HEK293T (cell line): ENCODE measurements at regions not wholly inside any gene's neighbourhood (a gene's known extent, or its start where the extent isn't known, plus 50 kb on each side); places are given as distances from the start of the nearest gene placed in this dataset.

ENCODE experiments used
- ARNT ChIP-seq: fragments of 450-650 bp; IDR thresholded peaks from 2 replicates; pipeline ENCODE4 v1.6.1; 2017; ENCODE audit warnings: mild to moderate bottlenecking
- BHLHE40 ChIP-seq: fragments of 450-650 bp; IDR thresholded peaks from 2 replicates; pipeline ENCODE4 v1.6.1; 2016; ENCODE audit warnings: mild to moderate bottlenecking, moderate library complexity, borderline replicate concordance
- ELF4 ChIP-seq: fragments of 450-650 bp; IDR thresholded peaks from 2 replicates; pipeline ENCODE4 v1.6.1; 2017; ENCODE audit warnings: antibody characterized with exemption
- FOXA1 ChIP-seq: fragments of 450-650 bp; IDR thresholded peaks from 2 replicates; pipeline ENCODE4 v1.6.1; 2016; ENCODE audit warnings: mild to moderate bottlenecking
- FOXK2 ChIP-seq: fragments of 450-650 bp; IDR thresholded peaks from 2 replicates; pipeline ENCODE4 v1.6.1; 2016; ENCODE audit warnings: mild to moderate bottlenecking
- FOXM1 ChIP-seq: fragments of 450-650 bp; IDR thresholded peaks from 2 replicates; pipeline ENCODE4 v1.6.1; 2017; ENCODE audit warnings: mild to moderate bottlenecking, borderline replicate concordance
- L3MBTL2 ChIP-seq: fragments of 450-650 bp; conservative IDR thresholded peaks from 2 replicates; pipeline ENCODE4 v1.6.1; 2016; ENCODE audit warnings: mild to moderate bottlenecking
- LEF1 ChIP-seq: fragments of 450-650 bp; IDR thresholded peaks from 2 replicates; pipeline ENCODE4 v1.6.1; 2017; ENCODE audit warnings: mild to moderate bottlenecking, borderline replicate concordance
- NFRKB ChIP-seq: fragments of 450-650 bp; IDR thresholded peaks from 2 replicates; pipeline ENCODE4 v1.6.1; 2016; ENCODE audit warnings: mild to moderate bottlenecking, moderate library complexity
- PKNOX1 ChIP-seq: fragments of 450-650 bp; IDR thresholded peaks from 2 replicates; pipeline ENCODE4 v1.6.1; 2016
- SP1 ChIP-seq: fragments of 450-650 bp; IDR thresholded peaks from 2 replicates; pipeline ENCODE4 v1.6.1; 2017
- SUZ12 ChIP-seq: fragments of 450-650 bp; IDR thresholded peaks from 2 replicates; pipeline ENCODE4 v1.6.1; 2016; ENCODE audit warnings: mild to moderate bottlenecking
- TARDBP ChIP-seq: fragments of 450-650 bp; IDR thresholded peaks from 2 replicates; pipeline ENCODE4 v1.6.1; 2016
- ZNF384 ChIP-seq: fragments of 450-650 bp; IDR thresholded peaks from 2 replicates; pipeline ENCODE4 v1.6.1; 2016

- TF ChIP-seq ARNT, result no peak
- no peak for TF ChIP-seq FOXM1
- no peak for TF ChIP-seq SP1
- TF ChIP-seq SUZ12, result no peak
- no peak for TF ChIP-seq ELF4
- TF ChIP-seq TARDBP, result no peak
- no peak for TF ChIP-seq LEF1
- no peak for TF ChIP-seq FOXA1
- no peak for TF ChIP-seq L3MBTL2
- no peak for TF ChIP-seq ZNF384
- TF ChIP-seq NFRKB, result no peak
- TF ChIP-seq BHLHE40, result no peak
- no peak for TF ChIP-seq PKNOX1
- no peak for TF ChIP-seq FOXK2
Observed at GRCh38 chr11:44408141-44408540, 98.2 kb upstream of the ALX4 start.
